Tibial nerve (tissue), 4 donors: ENCODE measurements at regions not wholly inside any gene's neighbourhood (a gene's known extent, or its start where the extent isn't known, plus 50 kb on each side); places are given as distances from the start of the nearest gene placed in this dataset.

ENCODE experiments used
- CTCF ChIP-seq, 5 experiments: fragments of 200-600 bp in 3 of 5; fragments of 450-650 bp in 2 of 5; sonication (generic) in 3 of 5; IDR thresholded peaks; one replicate each; pipeline ENCODE4 v1.5.1; 2016 to 2019; ENCODE audit warnings: antibody characterized with exemption in 5 of 5, mild to moderate bottlenecking in 3 of 5, moderate library complexity in 2 of 5
- EP300 ChIP-seq, 2 donors: sonication (generic); formaldehyde crosslinking; IDR thresholded peaks; one replicate each; pipeline ENCODE4 v1.6.1; 2017; ENCODE audit warnings: antibody characterized with exemption in 2 of 2, mild to moderate bottlenecking in 1 of 2
- POLR2A ChIP-seq, 2 donors: fragments of 450-650 bp; IDR thresholded peaks; one replicate each; pipeline ENCODE4 v1.6.1; 2017; ENCODE audit warnings: antibody characterized with exemption in 2 of 2, mild to moderate bottlenecking in 2 of 2, moderate library complexity in 2 of 2

- TF ChIP-seq CTCF (IDR thresholded peaks at IDR 0.05) (no peak), EP300 (IDR thresholded peaks at IDR 0.05) (no peak), POLR2A (IDR thresholded peaks at IDR 0.05) (no peak)
These were observed 87.6 kb upstream of the DUSP10 start for GRCh38 chr1:221829327-221830015.
